HUDEP-2 (cell line): ENCODE measurements at regions not wholly inside any gene's neighbourhood (a gene's known extent, or its start where the extent isn't known, plus 50 kb on each side); places are given as distances from the start of the nearest gene placed in this dataset.

Experiments
- DNase-seq, 76 experiments: peaks; one replicate each; lab custom pipeline; 2025; ENCODE audit not compliant: unreplicated experiment in 76 of 76; lab: John Stamatoyannopoulos, UW

DNA sequence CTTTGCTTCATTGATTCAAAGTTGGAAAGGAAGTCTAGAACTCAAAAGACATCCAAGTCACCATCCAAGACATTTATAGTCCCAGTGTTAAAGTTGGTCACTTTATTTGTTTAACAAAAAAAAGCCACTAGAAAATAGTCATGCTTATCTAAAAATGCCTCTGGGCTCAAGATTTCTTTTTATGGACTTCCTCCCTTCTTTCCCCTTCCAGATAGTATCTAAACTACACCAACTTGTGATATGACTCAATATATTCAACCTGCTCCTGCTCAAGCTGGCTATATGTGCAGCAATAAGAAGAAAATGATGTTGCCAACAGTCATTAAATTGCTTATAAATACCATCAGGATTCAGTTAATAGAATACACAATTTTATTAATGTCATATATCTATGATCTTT, 1177.1 kb downstream of the FLRT2 start:
- no peak for DNase-seq

GRCh38 chr14:86683561-86683960, 1153.6 kb downstream of the FLRT2 start:
- DNase-seq, result no peak

DNA sequence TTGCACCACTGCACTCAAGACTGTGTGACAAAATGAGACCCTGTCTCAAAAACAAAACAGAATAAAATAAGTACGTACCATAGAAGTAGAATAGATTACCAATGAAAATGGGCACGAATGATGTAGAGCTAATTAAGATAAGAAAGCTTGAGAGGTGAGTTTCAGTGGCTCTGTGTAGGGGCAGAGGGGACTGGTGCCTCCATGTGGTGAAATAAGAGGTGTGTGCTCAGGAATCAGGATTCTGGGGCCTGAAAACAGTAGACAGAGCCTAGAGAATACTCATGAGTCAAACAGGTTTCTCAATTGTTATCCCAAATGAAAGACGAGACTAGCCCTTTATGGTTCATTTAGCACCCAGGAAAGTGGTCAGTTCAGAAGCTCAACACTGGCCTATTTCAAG, 1145.1 kb downstream of the FLRT2 start:
- no peak for DNase-seq

GRCh38 chr14:86673523-86673969, 1143.6 kb downstream of the FLRT2 start:
- DNase-seq, result no peak

DNA sequence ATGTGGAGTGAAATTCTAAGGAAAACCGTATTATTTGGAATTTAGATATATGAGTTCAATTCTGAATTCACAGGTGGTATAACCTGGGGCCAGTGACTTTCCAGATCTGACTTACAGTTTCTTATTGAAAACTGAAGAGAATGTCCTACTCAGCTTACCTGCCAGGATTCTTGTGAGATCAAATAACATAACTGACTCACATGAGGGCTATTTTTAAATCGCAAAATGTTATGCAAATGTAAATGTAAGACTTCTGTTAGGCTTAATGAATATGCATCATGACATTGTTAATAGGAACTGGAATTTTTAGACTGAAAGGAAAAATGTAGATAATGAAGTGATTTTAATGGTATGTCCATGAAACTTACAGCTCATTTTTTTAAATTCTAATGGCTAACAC, 1142.1 kb downstream of the FLRT2 start:
- DNase-seq, result no peak

DNA sequence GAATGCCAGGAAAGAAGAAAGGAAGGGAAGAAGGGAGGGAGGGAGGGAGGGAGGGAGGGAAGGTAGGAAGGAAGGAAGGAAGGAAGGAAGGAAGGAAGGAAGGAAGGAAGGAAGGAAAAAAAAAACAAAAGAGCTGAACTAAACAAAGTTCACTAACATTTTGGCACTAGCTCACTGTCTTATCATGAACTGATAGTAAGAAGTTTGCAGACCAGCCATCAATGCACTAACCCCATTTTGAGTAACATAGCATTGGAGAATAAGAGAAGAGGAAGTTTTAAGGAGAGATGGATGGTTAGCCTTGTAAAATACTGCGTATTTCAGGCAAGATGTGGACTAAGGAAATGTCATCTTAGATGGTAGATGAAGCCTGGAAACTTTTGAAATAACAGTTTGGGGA, 1136.0 kb downstream of the FLRT2 start:
- DNase-seq, result no peak

DNA sequence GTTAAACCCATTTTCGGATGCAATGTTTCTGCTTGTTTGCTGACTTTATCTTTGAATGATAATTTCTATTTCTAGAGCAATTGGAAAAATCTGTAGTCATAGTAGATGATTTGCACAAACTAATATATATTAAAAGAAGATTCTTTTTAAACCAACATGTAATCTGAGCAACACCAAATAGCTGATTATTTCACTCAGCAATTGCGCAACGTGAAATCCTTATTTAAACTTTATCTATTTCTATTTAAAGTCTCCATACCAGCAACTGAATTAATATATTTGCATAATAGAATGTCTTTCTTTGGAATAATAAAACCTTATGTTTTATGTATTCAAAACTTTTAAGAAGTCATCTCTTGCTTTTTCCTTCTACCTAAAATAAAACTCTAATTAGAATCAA, 1132.4 kb downstream of the FLRT2 start:
- no peak for DNase-seq

DNA sequence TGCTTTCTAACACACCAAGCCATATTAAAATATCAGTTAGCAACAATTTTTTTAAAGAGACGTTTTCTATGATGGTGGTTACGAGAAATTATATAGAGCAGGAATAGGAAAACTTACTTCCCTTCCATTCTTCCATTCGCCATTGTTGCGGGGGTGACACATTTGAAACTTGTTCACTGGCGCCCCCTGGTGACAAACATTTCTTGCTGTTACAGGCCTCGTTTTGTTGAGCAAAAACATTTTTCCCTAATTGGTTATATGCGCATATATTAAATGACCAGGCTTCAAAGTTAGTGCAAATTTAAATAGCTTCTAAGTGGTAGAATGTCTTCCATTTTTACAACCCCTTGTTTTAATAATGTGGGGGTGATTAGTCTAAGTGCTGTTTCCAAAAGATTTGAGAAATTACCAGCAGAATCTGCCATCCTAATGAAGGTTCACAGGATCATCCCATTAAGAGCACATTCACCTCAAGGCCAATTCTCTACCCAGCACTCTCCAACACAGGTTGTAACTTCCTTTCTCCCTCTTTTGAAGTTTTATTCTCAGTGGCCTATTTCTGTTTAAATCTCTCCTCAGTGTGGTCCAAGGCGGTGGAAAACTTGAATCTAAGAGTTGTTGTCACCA, 1124.7 kb downstream of the FLRT2 start:
- DNase-seq, result peak in 37 of 76 experiments; percentile 0 to 54 (median 13)

- DNase-seq, result no peak
These were observed 1122.6 kb downstream of the FLRT2 start for GRCh38 chr14:86652526-86652925.

GRCh38 chr14:86646696-86647690, 1117.0 kb downstream of the FLRT2 start:
- DNase-seq, result peak in 1 of 76 experiments; percentile 0

- no peak for DNase-seq
These were observed 1116.2 kb downstream of the FLRT2 start for GRCh38 chr14:86646125-86646524.

- DNase-seq, result no peak
These were observed 1111.4 kb downstream of the FLRT2 start for GRCh38 chr14:86641310-86641709.

- no peak for DNase-seq
These were observed 1110.3 kb downstream of the FLRT2 start for GRCh38 chr14:86640288-86640687.

DNA sequence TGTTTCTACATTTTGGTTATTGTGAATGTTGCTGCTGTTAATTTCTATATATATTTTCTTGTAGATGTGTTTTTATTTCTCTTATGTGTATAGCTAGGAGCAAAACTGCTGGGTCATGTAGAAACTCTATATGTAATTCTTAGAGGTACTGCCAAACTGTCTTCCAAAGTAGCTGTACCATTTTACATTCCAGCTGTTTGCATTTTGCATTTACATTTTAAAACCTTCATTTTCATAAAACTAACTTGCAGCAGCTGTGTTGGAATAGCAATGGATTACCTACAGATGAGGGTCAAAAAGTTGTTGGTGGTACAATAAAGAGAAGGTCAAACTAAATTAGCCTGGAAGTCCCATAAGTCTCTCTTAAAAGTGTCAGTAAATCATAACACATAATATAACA, 1109.7 kb downstream of the FLRT2 start:
- no peak for DNase-seq

- no peak for DNase-seq
These were observed 1109.2 kb downstream of the FLRT2 start for GRCh38 chr14:86639146-86639545.

- DNase-seq, result no peak
These were observed 1097.1 kb downstream of the FLRT2 start for GRCh38 chr14:86627080-86627479.

GRCh38 chr14:86626530-86626929, 1096.6 kb downstream of the FLRT2 start:
- no peak for DNase-seq

DNA sequence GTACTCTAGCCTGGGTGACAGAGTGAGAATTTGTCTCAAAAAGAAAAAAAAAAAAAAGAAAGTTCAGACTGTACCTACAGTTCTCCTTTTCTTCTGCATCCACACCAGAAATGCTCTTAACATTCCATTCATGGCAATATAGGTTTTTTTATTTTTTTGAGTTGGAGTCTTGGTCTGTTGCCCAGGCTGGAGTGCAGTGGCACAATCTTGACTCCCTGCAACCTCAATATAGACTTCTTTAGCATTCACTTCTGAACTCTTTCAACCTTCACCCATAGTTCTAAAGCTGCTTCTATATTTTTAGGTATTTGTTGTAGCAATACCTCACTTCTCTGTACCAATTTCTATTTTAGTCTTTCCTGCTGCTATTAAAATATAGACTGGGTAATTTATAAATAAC, 1095.7 kb downstream of the FLRT2 start:
- no peak for DNase-seq

GRCh38 chr14:86619726-86620125, 1089.8 kb downstream of the FLRT2 start:
- DNase-seq, result no peak

DNA sequence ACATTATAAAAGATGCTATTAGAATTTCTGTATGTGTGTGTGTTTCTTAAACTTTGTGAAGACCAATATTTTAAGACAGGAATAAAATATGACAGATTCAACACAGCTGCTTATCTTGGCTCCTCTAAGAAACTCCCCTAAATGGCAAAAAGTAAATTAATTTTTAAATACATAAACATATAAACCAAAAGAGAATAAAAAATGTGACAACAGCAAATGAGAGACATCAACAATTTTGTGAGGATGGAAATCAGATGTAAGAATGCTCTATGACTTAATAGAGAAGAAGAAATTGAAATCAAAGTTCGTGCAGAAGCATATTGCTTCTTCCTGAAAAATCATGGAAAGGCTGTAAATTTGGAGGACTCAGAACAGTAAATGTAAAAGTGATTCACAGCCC, 1083.8 kb downstream of the FLRT2 start:
- no peak for DNase-seq

DNA sequence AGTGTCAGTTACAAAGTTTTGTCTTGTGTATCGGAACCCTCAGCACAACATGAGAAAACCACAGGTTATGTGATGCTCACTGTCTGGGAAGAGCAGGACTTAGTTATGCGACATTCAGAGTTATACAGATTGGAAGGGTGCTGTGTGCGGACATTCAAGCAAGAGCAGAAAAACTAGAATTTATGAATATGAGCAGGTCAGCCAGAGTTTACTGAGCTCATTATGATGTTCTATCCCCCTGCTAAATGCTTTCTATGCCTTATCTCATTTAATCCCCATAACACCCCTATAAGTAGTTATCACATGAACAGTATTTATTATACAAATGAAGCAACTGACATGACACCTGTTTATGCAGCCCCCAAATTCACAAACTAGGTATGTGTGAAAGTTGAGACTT, 1083.2 kb downstream of the FLRT2 start:
- no peak for DNase-seq

GRCh38 chr14:86604561-86604960, 1074.6 kb downstream of the FLRT2 start:
- no peak for DNase-seq
